ENCODE measurements at regions not wholly inside any gene's neighbourhood (a gene's known extent, or its start where the extent isn't known, plus 50 kb on each side); places are given as distances from the start of the nearest gene placed in this dataset.

GRCh38 chr11:92750794-92751193 is 218.7 kb upstream of the MTNR1B start:
- no peaks in the 10 kb centered on the region for H3K36me3 ChIP-seq (ENCODE audit: control insufficient read depth, insufficient read depth, low read length)
- no peaks in the 10 kb centered on the region for H3K9me1 ChIP-seq (ENCODE audit: control insufficient read depth, insufficient read depth, low read length)
- no peak overlapping the region for H3K4me2 ChIP-seq (ENCODE audit: insufficient read depth, low read length)
- DNase-seq (ENCODE audit: extremely low read depth in 1 of 4, low spot score in 3 of 4) (no peak), FAIRE-seq (no peak), ATAC-seq (no peak)
- no peak overlapping the region for H3K27ac ChIP-seq (ENCODE audit: extremely low read depth, low read depth, low read length)
- H3K27me3 ChIP-seq (ENCODE audit: control insufficient read depth in 2 of 2, insufficient read depth in 2 of 2, low read length in 2 of 2): no peaks in the 10 kb centered on the region
- H3K79me2 ChIP-seq (ENCODE audit: control insufficient read depth, insufficient read depth, low read length): no peaks in the 10 kb centered on the region
- in situ Hi-C loops (cut with MboI) (no loop called here), intact Hi-C loops (cut with micrococcal nuclease) (no loop called here)
- H4K20me1 ChIP-seq (replicated peaks; ENCODE audit: control insufficient read depth, insufficient read depth, low read length): no peaks in the 10 kb centered on the region
- no peaks in the 10 kb centered on the region for H3K9me3 ChIP-seq (replicated peaks; ENCODE audit: control insufficient read depth, insufficient read depth, low read depth, low read length)
- POLR2A ChIA-PET: no interaction called here
- no peaks in the 10 kb centered on the region for H3K4me1 ChIP-seq (replicated peaks in 1 of 2; ENCODE audit: control insufficient read depth in 2 of 2, insufficient read depth in 2 of 2, low read length in 2 of 2)
- no peak overlapping the region for H3K4me3 ChIP-seq
- H2AFZ ChIP-seq (ENCODE audit: low read depth, low read length): no peak overlapping the region
- no peak overlapping the region for H3K9ac ChIP-seq (ENCODE audit: insufficient read depth in 1 of 2, low read depth in 2 of 2, low read length in 2 of 2)
- CTCF ChIA-PET (ENCODE audit: low intra/inter-chr PET ratio): no interaction called here
- no TSS peak for BruUV-seq (replicated peaks)
- WGBS (ENCODE audit: insufficient coverage, low coverage, missing lambda C conversion rate): 3% methylated on average over 5 of the region's 5 CpGs
- TF ChIP-seq TRIM25 (IDR thresholded peaks at IDR 0.05; ENCODE audit: borderline replicate concordance): no peak
- no peak for TF ChIP-seq ZNF764 (CRISPR knock-in tag; IDR thresholded peaks at IDR 0.05; ENCODE audit: low read depth)
- TF ChIP-seq E2F5 (CRISPR knock-in tag; IDR thresholded peaks at IDR 0.05): no peak
- TF ChIP-seq ZNF224 (CRISPR knock-in tag; IDR thresholded peaks at IDR 0.05): no peak
- no peak for TF ChIP-seq ELK3 (CRISPR knock-in tag; IDR thresholded peaks at IDR 0.05)
- TF ChIP-seq HDGF (IDR thresholded peaks at IDR 0.05): no peak
- no peak for TF ChIP-seq BMI1 (IDR thresholded peaks at IDR 0.05; ENCODE audit: low read length)
- TF ChIP-seq NCOA2 (IDR thresholded peaks at IDR 0.05; ENCODE audit: partially characterized antibody in 2 of 2): no peak
- no peak for TF ChIP-seq TBP (optimal IDR thresholded peaks at IDR 0.05; ENCODE audit: low read depth, low read length)
- no peak for TF ChIP-seq USF2 (CRISPR knock-in tag; IDR thresholded peaks at IDR 0.05)
- TF ChIP-seq ZNF79 (CRISPR knock-in tag; IDR thresholded peaks at IDR 0.05; ENCODE audit: low read depth): no peak
- TF ChIP-seq NFE2 (IDR thresholded peaks at IDR 0.05; ENCODE audit: low read depth): no peak
- no peak for TF ChIP-seq CHD2 (IDR thresholded peaks at IDR 0.05; ENCODE audit: low read depth, low read length)
- TF ChIP-seq L3MBTL2 (IDR thresholded peaks at IDR 0.05): no peak
- TF ChIP-seq E2F8 (IDR thresholded peaks at IDR 0.05; ENCODE audit: low read depth, partially characterized antibody): no peak

Measured in K562 (cell line).